ENCODE measurements at regions not wholly inside any gene's neighbourhood (a gene's known extent, or its start where the extent isn't known, plus 50 kb on each side); places are given as distances from the start of the nearest gene placed in this dataset.

DNA sequence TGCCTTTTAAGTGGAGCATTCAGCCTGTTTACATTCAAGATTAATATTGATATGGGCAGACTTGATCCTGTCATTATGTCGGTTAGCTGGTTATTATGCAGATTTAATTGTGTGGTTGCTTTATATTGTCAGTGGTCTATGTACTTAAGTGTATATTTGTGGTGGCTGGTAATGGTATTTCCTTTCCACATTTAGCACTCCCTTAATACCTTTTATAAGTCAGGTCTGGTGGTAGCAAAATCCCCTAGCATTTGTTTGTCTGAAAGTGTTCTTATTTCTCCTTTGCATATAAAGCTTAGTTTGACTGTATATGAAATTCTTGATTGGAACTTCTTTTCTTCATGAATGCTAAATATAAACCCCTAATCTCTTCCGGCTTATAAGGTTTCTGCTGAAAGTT, 403.7 kb upstream of the EPHA5 start:
- Mint-ChIP-seq H3K27ac (no peak overlapping the region), H3K4me1 (no peaks in the 10 kb centered on the region), H3K4me3 (no peak overlapping the region), H3K36me3 (no peaks in the 10 kb centered on the region), H3K9me3 (peaks cover 9 to 46% (median 11%) of the 10 kb centered on the region in 5 donors), H3K27me3 (no peaks in the 10 kb centered on the region)
- CTCF ChIA-PET = no interaction called here
- no peaks in the 10 kb centered on the region for H3K4me1 ChIP-seq (ENCODE audit: insufficient read depth, low read length)
- H3K36me3 ChIP-seq (ENCODE audit: insufficient read depth, low read length) = no peaks in the 10 kb centered on the region
- H3K4me3 ChIP-seq (ENCODE audit: low read length) = no peak overlapping the region
- POLR2A ChIA-PET = no interaction called here
- no peaks in the 10 kb centered on the region for H3K27me3 ChIP-seq (ENCODE audit: insufficient read depth, low read length, poor library complexity, severe bottlenecking)
- H3K9me3 ChIP-seq (ENCODE audit: low read length) = no peaks in the 10 kb centered on the region
- no peak for DNase-seq
- no peak overlapping the region for H3K27ac ChIP-seq (ENCODE audit: low read depth, low read length)

DNA sequence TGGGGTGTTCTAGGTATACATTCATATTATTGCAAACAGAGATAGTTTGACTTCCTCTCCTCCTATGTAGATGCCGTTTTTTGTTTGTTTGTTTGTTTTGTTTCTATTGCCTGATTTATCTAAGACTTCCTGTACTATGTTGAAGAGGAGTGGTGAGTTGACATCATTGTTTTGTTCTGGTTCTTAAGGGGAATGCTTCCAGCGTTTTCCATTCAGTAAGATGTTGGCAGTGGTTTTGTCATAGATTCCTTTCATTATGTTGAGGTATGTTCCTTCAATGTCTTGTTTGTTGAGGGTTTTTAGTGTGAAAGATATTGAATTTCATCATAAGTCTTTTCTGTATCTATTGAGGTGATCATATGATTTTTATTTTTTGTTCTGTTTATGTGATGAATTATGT, 401.6 kb upstream of the EPHA5 start:
- no peaks in the 10 kb centered on the region for H3K4me1 ChIP-seq (ENCODE audit: insufficient read depth, low read length)
- DNase-seq = no peak
- H3K27me3 ChIP-seq (ENCODE audit: insufficient read depth, low read length, poor library complexity, severe bottlenecking) = no peaks in the 10 kb centered on the region
- POLR2A ChIA-PET = no interaction called here
- H3K36me3 Mint-ChIP-seq = no peaks in the 10 kb centered on the region
- H3K27ac ChIP-seq (ENCODE audit: low read depth, low read length) = no peak overlapping the region
- H3K27me3 Mint-ChIP-seq = no peaks in the 10 kb centered on the region
- H3K27ac Mint-ChIP-seq = no peak overlapping the region
- H3K4me3 ChIP-seq (ENCODE audit: low read length) = no peak overlapping the region
- H3K4me3 Mint-ChIP-seq = no peak overlapping the region
- H3K9me3 Mint-ChIP-seq = peaks cover 9 to 52% (median 11%) of the 10 kb centered on the region in 5 donors
- H3K36me3 ChIP-seq (ENCODE audit: insufficient read depth, low read length) = no peaks in the 10 kb centered on the region
- no peaks in the 10 kb centered on the region for H3K4me1 Mint-ChIP-seq
- H3K9me3 ChIP-seq (ENCODE audit: low read length) = no peaks in the 10 kb centered on the region
- CTCF ChIA-PET = no interaction called here

DNA sequence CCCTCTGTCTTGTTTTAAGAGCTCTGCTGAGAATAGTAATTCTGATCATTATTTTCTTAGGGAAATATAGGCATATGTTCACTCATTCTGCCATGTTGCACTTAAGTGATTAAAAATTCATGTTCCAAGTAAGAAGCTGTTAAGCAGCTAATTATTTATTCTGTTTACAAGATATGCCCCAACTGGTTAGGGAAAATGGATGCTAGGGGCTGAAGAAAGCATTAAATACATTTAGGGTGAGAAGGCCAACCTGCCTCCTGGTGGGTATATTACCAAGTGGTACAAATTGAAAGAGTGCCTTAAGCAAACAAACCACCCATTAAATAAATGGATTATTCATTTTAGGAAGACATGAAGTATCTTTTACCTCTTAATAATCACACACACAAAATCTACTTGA, 392.6 kb upstream of the EPHA5 start:
- Histone ChIP-seq H3K4me1 (ENCODE audit: insufficient read depth, low read length) (no peaks in the 10 kb centered on the region), H3K27ac (ENCODE audit: low read depth, low read length) (no peak overlapping the region), H3K27me3 (ENCODE audit: insufficient read depth, low read length, poor library complexity, severe bottlenecking) (no peaks in the 10 kb centered on the region), H3K9me3 (ENCODE audit: low read length) (no peaks in the 10 kb centered on the region), H3K36me3 (ENCODE audit: insufficient read depth, low read length) (no peaks in the 10 kb centered on the region), H3K4me3 (ENCODE audit: low read length) (no peak overlapping the region)
- Mint-ChIP-seq H3K27me3 (no peaks in the 10 kb centered on the region), H3K4me1 (no peaks in the 10 kb centered on the region), H3K4me3 (no peak overlapping the region), H3K9me3 (peaks cover 0 to 21% (median 4%) of the 10 kb centered on the region in 5 donors), H3K36me3 (no peaks in the 10 kb centered on the region), H3K27ac (no peak overlapping the region)
- ChIA-PET CTCF (no interaction called here), POLR2A (no interaction called here)
- no peak for DNase-seq

DNA sequence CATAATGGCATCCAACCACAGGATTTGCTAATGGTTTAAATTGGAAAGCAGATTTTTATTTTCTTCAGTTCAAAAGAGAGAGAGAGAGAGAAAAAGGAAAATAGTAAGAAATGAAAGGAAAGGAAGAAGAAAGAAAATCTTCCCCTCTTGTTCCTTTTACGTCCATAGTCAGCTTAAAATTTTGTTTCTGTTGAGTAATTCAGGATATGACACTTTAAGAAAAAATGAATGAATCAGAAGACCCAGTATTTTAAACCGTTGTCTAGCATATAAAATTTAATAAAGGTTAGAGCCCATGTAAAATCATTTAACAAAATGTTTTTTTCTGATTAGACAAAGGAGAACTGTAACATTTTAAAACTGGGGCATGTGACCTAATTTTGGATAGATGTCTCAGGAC, 391.8 kb upstream of the EPHA5 start:
- no peak for DNase-seq
- no peak overlapping the region for H3K27ac ChIP-seq (ENCODE audit: low read depth, low read length)
- ChIA-PET POLR2A (no interaction called here), CTCF (no interaction called here)
- no peaks in the 10 kb centered on the region for H3K27me3 Mint-ChIP-seq
- no peak overlapping the region for H3K4me3 Mint-ChIP-seq
- H3K36me3 ChIP-seq (ENCODE audit: insufficient read depth, low read length) = no peaks in the 10 kb centered on the region
- no peaks in the 10 kb centered on the region for H3K4me1 ChIP-seq (ENCODE audit: insufficient read depth, low read length)
- H3K9me3 ChIP-seq (ENCODE audit: low read length) = peaks cover 2% of the 10 kb centered on the region
- peaks cover 4 to 17% (median 7%) of the 10 kb centered on the region in 5 donors for H3K9me3 Mint-ChIP-seq
- H3K27ac Mint-ChIP-seq = no peak overlapping the region
- no peaks in the 10 kb centered on the region for H3K27me3 ChIP-seq (ENCODE audit: insufficient read depth, low read length, poor library complexity, severe bottlenecking)
- H3K4me1 Mint-ChIP-seq = no peaks in the 10 kb centered on the region
- no peak overlapping the region for H3K4me3 ChIP-seq (ENCODE audit: low read length)
- H3K36me3 Mint-ChIP-seq = no peaks in the 10 kb centered on the region

DNA sequence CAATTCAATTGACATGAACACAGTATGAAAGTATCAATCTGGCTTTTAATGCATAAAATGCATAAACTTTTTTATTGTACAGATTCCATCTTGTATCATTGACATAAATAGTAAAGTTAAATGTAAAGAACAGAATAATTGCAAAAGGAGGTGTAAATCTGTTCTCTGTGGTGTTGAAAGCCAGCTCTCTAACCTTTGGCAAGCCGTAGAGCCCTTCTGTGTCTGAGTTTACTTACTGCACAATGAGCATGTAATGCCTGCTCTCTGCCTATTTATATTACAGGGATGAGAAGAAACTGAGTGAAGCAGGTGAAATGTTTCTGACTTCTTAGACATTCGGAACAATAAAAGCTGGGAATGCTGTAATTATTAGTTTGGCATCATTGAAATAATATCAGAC, 389.3 kb upstream of the EPHA5 start:
- H3K4me3 ChIP-seq (ENCODE audit: low read length) = no peak overlapping the region
- no peak overlapping the region for H3K27ac ChIP-seq (ENCODE audit: low read depth, low read length)
- Mint-ChIP-seq H3K9me3 (peaks cover 4 to 27% (median 13%) of the 10 kb centered on the region in 5 donors), H3K27ac (no peak overlapping the region), H3K4me1 (no peaks in the 10 kb centered on the region), H3K4me3 (no peak overlapping the region), H3K36me3 (no peaks in the 10 kb centered on the region), H3K27me3 (no peaks in the 10 kb centered on the region)
- CTCF ChIA-PET = no interaction called here
- no peak for DNase-seq
- no peaks in the 10 kb centered on the region for H3K36me3 ChIP-seq (ENCODE audit: insufficient read depth, low read length)
- no peaks in the 10 kb centered on the region for H3K4me1 ChIP-seq (ENCODE audit: insufficient read depth, low read length)
- POLR2A ChIA-PET = no interaction called here
- no peaks in the 10 kb centered on the region for H3K27me3 ChIP-seq (ENCODE audit: insufficient read depth, low read length, poor library complexity, severe bottlenecking)
- peaks cover 8% of the 10 kb centered on the region for H3K9me3 ChIP-seq (ENCODE audit: low read length)

DNA sequence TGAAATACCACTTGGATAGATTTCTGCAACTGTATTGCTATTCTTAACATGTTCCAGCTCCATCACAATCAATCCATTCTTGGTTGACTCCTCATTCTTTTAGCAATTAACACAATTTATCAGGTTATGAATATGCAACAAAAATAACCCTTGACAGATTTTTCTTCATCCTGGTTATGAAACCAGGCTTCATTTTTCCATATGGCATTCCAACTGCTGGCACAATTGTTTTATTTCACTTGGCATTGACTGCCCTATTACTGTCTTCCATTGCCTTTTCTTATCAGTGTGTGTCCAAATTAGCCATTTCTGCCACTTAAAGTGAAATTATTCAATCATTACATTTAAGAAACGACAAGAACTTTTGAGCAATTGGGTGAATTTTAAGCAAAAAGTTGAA, 388.8 kb upstream of the EPHA5 start:
- no peak overlapping the region for H3K27ac Mint-ChIP-seq
- no peaks in the 10 kb centered on the region for H3K4me1 ChIP-seq (ENCODE audit: insufficient read depth, low read length)
- DNase-seq = no peak
- CTCF ChIA-PET = no interaction called here
- H3K27me3 Mint-ChIP-seq = no peaks in the 10 kb centered on the region
- H3K4me3 Mint-ChIP-seq = no peak overlapping the region
- peaks cover 4 to 28% (median 13%) of the 10 kb centered on the region in 5 donors for H3K9me3 Mint-ChIP-seq
- H3K4me3 ChIP-seq (ENCODE audit: low read length) = no peak overlapping the region
- no peaks in the 10 kb centered on the region for H3K36me3 ChIP-seq (ENCODE audit: insufficient read depth, low read length)
- peaks cover 8% of the 10 kb centered on the region for H3K9me3 ChIP-seq (ENCODE audit: low read length)
- POLR2A ChIA-PET = no interaction called here
- no peaks in the 10 kb centered on the region for H3K27me3 ChIP-seq (ENCODE audit: insufficient read depth, low read length, poor library complexity, severe bottlenecking)
- H3K27ac ChIP-seq (ENCODE audit: low read depth, low read length) = no peak overlapping the region
- H3K36me3 Mint-ChIP-seq = no peaks in the 10 kb centered on the region
- H3K4me1 Mint-ChIP-seq = no peaks in the 10 kb centered on the region

DNA sequence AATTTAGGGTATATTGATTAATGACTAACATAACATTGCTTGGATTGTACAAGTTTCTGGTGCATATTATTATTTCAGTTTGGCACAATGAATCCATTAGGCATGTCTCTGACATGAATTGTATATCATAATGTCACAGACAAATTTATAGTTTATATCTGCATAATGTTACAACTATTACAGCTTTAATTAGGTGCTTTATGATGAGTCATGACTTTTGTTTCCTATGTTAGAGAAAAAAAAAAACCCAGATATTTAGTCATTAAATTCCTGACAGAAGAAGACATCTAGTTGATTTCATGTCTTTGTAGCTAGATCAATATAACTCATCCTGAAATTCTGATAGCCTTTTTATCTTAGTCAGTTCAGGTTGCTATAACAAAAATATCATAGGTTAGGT, 385.7 kb upstream of the EPHA5 start:
- DNase-seq = no peak
- Mint-ChIP-seq H3K36me3 (no peaks in the 10 kb centered on the region), H3K4me1 (no peaks in the 10 kb centered on the region), H3K27me3 (no peaks in the 10 kb centered on the region), H3K4me3 (no peak overlapping the region), H3K9me3 (peaks cover 5 to 32% (median 12%) of the 10 kb centered on the region in 5 donors), H3K27ac (no peak overlapping the region)
- no peak overlapping the region for H3K4me3 ChIP-seq (ENCODE audit: low read length)
- peaks cover 8% of the 10 kb centered on the region for H3K9me3 ChIP-seq (ENCODE audit: low read length)
- no peak overlapping the region for H3K27ac ChIP-seq (ENCODE audit: low read depth, low read length)
- H3K4me1 ChIP-seq (ENCODE audit: insufficient read depth, low read length) = no peaks in the 10 kb centered on the region
- H3K36me3 ChIP-seq (ENCODE audit: insufficient read depth, low read length) = no peaks in the 10 kb centered on the region
- no peaks in the 10 kb centered on the region for H3K27me3 ChIP-seq (ENCODE audit: insufficient read depth, low read length, poor library complexity, severe bottlenecking)
- ChIA-PET POLR2A (no interaction called here), CTCF (no interaction called here)

DNA sequence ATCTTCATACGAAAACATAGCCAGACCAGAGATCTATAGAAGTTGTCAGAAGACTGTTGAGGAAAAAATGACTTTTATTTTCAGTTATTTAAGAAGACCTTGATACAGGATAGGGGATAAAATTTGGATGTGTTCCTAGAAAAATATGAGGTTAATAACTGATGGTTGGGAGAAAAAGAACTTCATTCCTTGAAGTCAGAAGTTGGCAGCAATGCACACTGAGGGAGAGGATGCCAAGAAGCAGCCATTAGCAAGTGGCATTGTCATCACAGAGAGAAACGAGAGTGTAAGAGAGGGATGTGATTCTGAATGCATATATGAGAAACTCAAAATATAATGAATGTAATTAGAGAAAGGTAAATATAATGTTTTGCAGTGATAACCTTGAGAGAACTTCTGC, 382.1 kb upstream of the EPHA5 start:
- Histone ChIP-seq H3K36me3 (ENCODE audit: insufficient read depth, low read length) (no peaks in the 10 kb centered on the region), H3K4me1 (ENCODE audit: insufficient read depth, low read length) (no peaks in the 10 kb centered on the region), H3K27ac (ENCODE audit: low read depth, low read length) (no peak overlapping the region), H3K27me3 (ENCODE audit: insufficient read depth, low read length, poor library complexity, severe bottlenecking) (no peaks in the 10 kb centered on the region), H3K9me3 (ENCODE audit: low read length) (peaks cover 8% of the 10 kb centered on the region), H3K4me3 (ENCODE audit: low read length) (no peak overlapping the region)
- H3K36me3 Mint-ChIP-seq = no peaks in the 10 kb centered on the region
- no peaks in the 10 kb centered on the region for H3K4me1 Mint-ChIP-seq
- no peak overlapping the region for H3K27ac Mint-ChIP-seq
- no peak for DNase-seq
- no peaks in the 10 kb centered on the region for H3K27me3 Mint-ChIP-seq
- CTCF ChIA-PET = no interaction called here
- peaks cover 6 to 49% (median 7%) of the 10 kb centered on the region in 5 donors for H3K9me3 Mint-ChIP-seq
- no peak overlapping the region for H3K4me3 Mint-ChIP-seq
- POLR2A ChIA-PET = no interaction called here

DNA sequence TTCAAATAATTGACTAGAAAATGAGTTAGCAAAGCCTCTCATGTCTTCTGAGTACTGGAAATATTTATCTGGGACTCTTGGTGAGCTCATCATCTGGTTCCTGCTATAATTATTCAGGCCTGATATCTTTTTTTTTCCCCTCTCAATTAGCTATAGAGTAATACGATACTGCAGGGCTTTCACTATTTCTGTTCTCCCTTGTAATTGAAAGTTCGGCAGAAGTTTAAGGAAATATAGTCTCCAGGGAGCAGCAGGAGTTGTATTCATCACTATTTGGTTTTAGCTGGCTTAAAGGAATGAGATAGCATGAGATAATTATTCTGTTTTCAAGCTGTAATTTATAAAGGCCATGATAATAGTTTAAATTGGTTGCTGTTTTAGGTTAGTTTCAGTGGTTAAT, 378.6 kb upstream of the EPHA5 start:
- ChIA-PET CTCF (no interaction called here), POLR2A (no interaction called here)
- H3K9me3 ChIP-seq (ENCODE audit: low read length) = no peaks in the 10 kb centered on the region
- Mint-ChIP-seq H3K4me1 (no peaks in the 10 kb centered on the region), H3K27ac (no peak overlapping the region), H3K27me3 (no peaks in the 10 kb centered on the region), H3K4me3 (no peak overlapping the region), H3K36me3 (no peaks in the 10 kb centered on the region), H3K9me3 (peaks cover 2 to 44% (median 11%) of the 10 kb centered on the region in 5 donors)
- no peak overlapping the region for H3K27ac ChIP-seq (ENCODE audit: low read depth, low read length)
- no peak for DNase-seq
- H3K4me1 ChIP-seq (ENCODE audit: insufficient read depth, low read length) = no peaks in the 10 kb centered on the region
- no peaks in the 10 kb centered on the region for H3K27me3 ChIP-seq (ENCODE audit: insufficient read depth, low read length, poor library complexity, severe bottlenecking)
- H3K4me3 ChIP-seq (ENCODE audit: low read length) = no peak overlapping the region
- H3K36me3 ChIP-seq (ENCODE audit: insufficient read depth, low read length) = no peaks in the 10 kb centered on the region

Data from CD8-positive, alpha-beta memory T cell (primary cell).